ENCODE measurements at regions not wholly inside any gene's neighbourhood (a gene's known extent, or its start where the extent isn't known, plus 50 kb on each side); places are given as distances from the start of the nearest gene placed in this dataset.
A peak's percentile ranks its signal among the peaks of the same experiment; 100 is the strongest.
"Not testable (repeated sequence)": the region's sequence is repeated elsewhere in the genome, so short reads cannot be mapped to it uniquely, and the experiment has no call there.

DNA sequence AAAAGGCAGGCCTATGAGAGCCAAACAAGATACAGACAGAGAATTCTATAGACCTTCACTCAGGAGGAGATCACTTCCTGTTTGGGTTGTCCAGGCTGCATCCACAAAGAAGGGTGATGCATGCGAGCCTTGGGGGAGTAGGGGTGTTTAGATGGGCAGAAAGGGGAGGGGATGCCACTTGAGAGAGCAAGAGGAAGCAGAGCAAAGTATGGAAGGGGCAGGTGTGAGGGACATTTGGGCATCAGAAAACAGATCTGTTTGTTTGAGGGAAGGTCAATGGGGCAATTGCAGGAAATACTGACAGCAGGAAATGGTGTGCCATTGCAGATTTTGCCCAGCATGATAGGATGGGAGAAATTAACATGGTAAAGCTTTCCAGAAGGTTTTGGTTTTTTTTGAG, 146.4 kb upstream of the FOXN3 start:
- no peak for DNase-seq

DNA sequence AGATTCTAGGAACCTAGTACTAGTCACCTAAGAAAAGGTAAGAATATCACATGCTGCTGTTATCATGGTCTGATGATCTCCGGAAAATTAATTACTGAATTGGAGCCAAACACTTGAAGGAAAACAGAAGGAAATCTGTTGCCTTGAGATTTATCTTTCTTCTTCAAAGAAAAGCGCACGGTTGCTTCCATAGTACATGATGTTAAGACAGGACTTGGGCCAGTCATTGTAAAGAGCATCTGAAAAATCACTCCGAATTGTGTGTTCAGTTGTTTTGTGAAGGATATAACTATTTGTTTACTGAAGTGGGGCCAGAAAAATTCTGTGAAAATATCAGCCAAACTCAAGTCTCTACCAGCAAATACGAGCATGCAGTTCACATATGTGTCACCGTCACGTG, 134.9 kb upstream of the FOXN3 start:
- no peak for DNase-seq

DNA sequence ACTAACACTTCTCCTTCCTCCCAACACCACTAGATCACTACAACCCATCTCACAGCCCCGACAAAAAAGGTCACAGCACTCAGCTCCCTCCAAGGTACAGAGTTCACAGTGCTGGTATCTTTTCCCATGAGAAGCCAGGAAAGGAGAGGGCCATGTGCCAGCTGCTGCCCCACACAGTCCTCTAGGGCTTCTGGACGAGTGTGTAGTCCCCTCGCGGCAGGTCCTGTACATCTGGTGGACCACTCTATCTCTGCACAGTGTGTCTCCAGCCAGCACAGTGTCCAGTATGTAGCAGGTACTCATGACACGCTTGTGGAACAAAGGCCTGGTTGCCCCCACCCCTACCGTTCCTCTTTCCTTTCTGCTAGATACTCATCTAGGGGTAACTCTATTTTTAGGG, 134.4 kb upstream of the FOXN3 start:
- DNase-seq = no peak

DNA sequence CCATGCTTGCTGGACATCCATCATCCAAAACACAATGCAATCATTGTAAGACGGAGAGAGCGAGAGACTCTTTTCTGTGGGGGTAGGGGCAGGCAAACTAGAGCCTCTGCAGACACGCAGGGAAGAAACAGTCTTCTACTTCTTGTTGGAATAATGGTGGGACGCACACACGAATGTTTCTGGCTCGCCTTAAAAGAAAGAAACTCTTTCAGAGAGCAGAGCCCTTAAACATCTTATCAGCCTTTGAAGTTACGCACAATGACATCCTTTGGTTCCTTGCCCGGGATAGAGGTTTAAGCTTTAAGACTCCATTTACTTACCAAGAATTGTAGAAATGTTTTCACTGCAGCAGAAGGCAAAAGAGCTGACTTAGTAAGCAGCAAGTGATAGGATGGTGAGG, 133.8 kb upstream of the FOXN3 start:
- DNase-seq = no peak

DNA sequence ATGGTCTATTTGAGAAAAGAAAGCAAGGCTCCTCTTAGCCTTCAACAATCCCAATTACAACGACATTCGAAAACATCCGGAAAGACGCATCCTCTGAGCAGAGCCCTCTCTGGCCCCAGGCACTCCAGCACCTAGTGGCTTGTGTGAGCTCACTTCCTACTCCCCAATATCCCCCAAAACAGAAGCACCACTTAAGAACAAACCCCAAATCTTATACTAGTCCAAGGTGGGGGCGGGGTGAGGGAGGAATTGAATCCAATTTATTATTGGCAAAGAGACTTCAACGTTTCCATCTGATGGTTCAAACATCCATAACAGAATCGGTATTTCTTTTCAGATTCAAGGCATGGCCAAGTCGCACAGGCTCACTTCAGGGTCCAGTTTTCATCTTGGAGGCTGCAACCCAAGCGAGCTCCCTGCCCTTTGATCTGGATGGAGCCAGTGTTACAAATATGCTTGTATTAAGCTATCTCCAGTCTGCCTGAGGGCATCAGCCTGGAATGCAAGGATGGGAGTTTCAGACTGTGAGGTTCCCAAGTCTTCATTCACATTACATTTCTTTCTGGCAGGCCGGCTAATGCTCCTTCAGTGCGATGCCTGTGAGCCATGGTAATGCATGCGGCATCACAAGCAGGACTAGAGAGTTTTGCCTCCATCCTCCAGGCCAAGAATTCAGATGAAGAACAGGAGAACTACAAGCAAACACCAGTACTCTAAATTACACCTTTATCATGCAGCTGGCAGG, 132.5 kb upstream of the FOXN3 start:
- no peak for DNase-seq

DNA sequence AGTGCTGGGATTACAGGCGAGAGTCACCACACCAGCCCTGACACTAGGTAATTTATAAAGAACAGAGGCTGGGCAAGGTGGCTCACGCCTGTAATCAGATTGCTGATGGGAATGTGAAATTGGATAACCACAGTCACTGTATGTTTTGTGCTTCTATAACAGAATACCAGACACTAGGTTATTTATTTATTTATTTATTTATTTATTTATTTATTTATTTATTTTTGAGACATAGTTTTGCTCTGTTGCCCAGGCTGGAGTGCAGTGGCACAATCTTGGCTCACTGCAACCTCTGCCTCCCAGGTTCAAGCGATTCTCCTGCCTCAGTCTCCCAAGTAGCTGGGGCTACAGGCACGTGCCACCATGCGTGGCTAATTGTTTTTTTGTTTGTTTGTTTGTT, 130.0 kb upstream of the FOXN3 start:
- DNase-seq = not testable (repeated sequence)

DNA sequence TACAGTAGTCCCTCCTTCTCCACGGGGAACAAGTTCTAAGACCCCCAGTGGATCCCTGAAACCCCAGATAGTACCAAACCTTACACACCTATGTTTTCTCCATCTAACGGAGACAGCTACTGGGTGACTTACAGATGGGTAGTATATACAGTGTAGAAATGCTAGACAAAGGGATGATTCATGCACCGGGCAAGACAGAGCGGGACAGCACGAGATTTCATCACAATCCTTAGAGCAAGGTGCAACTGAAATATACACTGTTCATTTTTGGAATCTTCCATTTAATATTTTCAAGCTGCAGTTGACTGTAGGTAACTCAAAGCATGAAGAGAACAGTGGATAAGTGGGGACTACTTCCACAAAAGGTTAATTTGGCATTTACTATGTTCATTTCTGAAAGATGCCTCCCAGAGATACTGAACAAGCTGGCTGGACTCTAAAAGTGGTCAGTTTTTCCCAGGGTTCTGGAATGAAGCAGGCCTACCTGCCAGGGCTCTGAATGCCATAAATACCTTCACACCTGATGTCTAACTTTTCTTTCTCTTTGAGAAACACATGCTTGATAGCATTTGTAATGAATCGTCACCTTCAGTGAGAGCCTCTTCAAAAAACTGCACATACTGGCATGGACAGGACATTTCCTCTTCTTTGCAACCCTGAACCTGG, 127.7 kb upstream of the FOXN3 start:
- no peak for DNase-seq

DNA sequence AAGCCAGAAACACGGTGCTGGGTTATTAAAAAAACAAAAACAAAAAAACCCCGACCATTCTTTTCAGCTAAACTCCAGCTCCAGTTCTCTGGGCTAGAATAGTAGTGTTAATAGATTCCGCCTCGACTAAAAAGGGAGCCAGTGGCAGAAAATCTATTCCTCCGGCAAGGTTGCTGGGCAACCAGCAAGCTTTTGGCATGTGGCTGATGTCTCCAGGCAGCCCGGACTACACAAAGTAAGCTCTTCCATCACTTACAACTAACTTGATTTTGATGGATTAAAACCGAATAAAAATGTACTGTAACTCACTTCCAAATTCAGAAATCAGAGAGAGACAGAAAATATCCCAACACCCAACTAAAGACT, 126.4 kb upstream of the FOXN3 start:
- no peak for DNase-seq

DNA sequence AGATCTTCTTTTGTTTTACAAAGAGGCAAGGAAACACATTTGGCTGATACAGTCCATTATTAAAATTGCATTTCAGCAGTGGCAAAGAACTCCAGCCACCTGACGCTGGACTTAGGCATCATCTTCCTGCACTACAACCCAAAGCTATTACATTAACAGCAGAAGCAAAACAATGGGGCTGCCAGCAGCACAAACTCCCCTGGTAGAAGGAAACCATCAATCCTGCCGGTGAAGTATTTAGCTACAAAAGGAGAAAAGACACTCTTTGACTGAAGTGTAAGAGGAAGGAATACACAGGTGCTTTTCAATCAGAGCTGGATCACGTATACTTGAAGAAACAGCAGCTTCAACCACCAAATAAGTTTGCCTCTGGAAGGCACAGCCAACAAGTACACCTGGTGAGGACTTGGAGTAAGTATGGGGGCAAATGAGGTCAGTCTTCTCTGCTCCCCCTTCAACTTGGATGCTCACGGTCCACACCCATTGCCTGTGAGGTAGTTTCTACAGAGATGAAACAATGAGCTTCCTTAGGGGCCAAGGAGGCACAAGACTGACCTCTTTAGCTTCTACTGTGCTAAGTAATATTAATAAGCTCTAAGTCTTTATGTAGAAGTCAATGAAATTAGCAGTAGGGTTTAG, 125.9 kb upstream of the FOXN3 start:
- peak; percentile 24 for DNase-seq

DNA sequence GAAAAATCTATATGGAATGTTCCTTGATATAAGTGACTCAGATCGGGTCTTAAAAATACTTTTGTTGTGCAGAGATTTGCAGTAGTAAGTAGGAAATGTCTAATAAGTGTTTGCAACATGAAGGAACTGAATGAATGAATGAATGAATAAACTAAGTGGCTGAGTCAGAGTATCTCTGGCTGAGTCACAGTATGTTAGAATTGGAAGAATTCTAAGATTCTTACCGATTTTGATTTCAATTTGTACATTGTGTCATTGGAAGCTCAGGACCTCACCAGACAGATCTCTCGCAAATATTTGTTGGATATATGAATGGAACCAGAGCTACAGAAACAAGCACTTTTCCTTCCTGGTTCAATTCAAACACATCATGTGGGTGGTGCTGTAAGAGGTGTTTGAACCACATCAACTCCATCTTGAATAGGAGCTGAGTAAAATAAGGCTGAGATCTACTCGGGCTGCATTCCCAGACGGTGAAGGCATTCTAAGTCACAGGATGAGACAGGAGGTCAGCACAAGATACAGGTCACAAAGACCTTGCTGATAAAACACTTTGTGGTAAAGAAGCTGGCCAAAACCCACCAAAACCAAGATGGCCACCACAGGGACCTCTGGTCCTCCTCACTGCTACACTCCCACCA, 123.9 kb upstream of the FOXN3 start:
- no peak for DNase-seq

DNA sequence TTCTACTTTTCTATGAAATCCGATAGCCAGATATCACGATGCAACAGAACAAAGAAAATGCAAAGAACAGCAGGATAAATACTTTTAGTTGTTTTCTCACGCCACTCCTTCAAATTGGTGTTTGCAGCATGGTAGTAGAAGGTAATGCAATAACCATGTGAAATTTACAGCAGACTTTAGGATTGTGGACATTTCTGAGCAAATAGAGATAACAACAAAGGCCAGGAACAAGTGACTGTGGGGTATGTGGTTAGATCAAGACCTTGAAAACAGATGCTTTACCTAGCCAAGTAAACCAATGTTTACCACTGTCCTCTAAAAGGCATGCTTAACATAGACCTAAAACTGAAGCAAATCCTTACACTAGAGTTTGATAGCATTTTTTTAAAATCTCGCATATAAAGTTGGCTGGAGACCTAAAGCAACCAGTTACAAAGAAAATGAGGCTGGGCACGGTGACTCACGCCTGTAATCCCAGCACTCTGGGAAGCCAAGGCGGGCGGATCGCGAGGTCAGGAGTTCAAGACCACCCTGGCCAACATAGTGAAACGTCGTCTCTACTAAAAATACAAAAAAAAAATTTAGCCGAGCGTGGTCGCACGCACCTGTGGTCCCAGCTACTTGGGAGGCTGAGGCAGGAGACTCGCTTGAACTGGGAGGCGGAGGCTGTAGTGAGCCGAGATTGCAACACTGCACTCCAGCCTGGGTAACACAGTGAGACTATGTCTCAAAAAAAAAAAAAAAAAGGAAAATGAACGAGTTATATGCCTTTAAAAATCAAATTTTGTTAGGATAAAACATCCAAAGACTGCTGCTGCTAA, 123.2 kb upstream of the FOXN3 start:
- DNase-seq = no peak

DNA sequence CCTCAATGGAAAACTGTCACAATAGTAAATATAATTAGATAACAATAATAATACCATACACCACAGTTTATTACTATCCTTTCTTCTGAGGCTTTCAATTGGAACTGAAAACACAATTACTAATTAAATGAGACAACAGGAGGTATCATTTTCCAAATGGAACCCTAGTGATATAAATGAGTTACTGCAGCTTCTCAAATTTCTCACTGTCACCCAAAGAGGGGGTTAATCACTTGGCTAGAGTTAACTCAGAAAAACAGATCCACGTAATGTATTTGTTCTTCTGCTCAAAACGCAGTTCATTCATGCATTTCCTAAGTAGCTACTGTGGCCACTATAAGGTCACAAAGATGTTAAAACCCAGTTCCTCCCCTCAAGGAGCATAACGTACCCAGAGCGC, 120.9 kb upstream of the FOXN3 start:
- DNase-seq = no peak

DNA sequence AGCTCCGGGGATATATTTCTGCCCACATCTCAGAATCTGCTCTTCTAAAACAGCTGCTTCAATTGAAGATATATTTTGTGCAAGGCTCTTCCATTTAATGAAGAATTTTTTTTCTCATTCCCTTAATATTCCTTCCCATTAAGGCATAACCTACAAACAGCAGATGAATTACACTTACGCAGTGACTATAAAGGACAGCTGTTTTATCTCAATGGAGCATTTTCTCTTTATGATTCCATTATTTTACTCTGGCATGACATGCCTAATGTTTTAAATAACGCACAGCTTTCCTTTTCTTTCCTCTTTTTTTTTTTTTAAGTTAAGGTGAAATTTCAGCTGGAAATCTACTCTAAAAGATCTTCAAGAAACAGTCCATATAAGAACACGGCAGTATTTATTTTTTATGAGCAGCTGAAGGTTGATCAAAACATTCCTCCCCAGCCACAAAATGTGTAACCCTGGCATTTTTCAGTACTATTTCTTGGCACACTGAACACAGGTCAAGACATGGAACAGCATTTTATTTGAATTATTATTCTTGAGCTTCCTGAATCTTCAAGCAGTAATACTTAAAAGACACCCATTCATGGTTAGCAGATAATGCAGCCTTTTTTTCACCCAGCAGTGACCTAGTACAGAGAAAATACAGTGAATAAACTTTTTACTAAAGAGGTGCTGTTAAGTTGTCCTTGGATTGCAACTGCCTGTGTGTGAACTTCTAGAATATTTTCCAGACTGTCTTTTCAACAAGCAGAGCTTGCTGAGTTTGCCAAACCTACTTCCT, 118.1 kb upstream of the FOXN3 start:
- DNase-seq = no peak

DNA sequence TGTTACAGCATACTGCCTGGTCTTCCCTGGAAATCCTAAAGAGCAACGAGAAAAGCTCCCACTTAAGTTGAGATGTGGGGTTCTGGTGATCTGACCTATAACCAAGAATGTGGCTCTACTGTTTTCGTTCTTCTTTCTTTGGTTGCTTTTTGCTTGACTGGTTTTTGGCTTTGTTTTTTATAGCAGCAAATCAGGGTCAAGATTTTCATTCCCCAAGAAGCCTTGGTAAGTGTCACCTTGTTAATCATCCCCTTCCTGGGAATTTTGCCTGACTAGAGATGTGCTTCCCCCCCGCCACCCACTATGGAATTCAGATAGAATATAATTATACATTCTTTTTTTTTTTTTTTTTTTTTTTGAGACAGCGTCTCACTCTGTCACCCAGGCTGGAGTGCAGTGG, 116.7 kb upstream of the FOXN3 start:
- no peak for DNase-seq

DNA sequence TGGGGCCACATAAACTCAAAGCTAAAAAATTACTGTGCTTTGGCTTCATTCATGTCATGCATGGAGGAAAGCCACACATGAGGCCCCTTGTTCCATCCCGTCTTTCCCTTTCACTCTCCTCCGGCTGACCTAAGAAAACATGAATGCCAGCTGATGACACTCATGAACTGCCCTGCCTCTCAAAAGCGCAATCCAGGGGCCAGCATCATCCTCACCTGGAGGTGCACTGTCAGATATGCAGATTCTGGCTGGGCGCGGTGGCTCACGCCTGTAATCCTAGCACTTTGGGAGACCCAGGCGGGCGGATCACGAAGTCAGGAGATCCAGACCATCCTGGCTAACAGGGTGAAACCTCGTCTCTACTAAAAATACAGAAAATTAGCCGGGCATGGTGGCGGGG, 116.1 kb upstream of the FOXN3 start:
- no peak for DNase-seq

DNA sequence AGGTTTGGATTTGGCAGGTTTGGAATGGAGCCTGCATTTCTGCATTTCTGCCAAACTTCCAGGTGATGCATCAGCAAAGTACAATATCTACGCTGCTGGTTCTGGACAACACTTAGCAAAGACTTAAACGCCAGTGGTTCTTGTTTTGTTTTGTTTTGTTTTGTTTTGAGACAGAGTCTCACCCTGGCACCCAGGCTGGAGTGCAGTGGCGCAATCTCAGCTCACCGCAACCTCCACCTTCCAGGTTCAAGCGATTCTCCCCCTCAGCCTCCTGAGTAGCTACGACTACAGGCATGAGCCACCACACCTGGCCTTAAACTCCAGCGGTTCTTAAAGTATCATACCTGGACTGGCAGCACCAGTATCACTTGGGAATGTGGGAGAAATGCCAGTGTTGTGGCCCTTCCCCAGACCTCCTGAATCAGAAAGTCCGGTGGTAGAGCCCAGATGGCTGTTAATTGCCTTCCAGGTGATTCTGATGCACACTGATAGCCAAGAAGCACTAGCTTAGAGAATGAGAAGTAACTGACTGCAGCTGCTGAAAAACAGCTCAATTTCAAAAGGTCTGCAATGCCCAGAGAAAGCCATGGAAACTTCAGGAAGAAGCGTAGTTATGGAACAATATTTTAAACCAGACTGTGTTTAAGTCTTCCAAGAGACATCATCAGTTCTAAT, 114.8 kb upstream of the FOXN3 start:
- no peak for DNase-seq

DNA sequence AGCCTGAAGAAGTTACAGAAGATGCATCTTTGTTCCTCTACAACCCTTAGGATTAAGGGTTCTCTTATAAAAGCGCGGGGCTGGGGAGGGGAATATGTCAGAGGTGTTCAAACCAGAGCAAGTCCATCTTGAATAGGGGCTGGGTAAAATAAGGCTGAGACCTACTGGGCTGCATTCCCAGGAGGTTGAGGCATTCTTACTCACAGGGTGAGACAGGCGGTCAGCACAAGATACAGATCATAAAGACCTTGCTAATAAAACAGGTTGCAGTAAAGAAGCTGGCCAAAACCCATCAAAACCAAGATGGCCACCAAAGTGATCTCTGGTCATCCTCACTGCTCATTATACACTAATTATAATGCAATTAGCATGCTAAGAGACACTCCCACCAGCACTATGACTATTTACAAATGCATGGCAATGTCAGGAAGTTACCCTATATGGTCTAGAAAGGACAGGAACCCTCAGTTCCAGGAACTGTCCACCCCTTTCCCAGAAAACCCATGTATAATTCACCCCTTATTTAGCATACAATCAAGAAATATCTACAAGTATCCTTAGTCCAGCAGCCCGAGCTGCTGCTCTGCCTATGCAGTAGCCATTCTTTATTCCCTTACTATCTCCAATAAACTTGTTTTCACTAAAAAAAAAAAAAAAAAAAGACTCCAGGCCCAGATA, 108.1 kb upstream of the FOXN3 start:
- DNase-seq = no peak

DNA sequence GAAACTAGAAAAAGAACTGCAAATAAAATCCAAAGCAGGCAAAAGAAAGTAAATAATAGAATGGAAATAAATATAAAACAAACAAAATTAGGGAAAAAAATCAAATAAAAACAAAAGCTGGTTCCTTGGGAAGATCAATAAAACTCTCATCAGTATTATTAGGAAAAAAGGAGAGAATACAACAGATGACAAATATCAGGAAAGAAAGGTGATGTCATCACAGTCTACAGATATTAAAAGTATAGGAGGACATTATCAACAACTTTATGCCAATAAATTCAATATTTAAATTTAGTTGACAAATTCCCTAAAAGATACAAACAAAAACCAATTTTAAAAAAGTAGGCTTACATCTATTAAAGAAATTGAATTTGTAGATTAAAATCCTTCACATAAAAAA, 107.4 kb upstream of the FOXN3 start:
- DNase-seq = no peak

DNA sequence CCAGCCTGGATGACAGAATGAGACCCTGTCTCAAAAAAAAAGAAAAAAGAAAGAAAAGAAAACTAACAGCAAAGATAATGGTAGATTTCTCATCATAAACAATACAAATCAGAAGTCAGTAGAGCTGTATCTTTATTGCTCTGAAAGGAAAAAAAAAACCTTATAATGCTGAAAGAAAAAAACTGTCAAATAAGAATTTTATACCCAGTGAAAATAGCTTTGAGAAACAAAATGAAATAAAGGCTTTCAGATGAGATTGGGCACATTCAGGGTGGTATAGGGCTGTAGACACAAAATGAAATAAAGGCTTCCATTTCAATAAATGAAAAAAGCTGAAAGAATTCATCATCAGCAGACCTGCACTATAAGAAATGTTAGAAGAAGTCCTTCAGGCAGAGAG, 105.0 kb upstream of the FOXN3 start:
- DNase-seq = no peak

DNA sequence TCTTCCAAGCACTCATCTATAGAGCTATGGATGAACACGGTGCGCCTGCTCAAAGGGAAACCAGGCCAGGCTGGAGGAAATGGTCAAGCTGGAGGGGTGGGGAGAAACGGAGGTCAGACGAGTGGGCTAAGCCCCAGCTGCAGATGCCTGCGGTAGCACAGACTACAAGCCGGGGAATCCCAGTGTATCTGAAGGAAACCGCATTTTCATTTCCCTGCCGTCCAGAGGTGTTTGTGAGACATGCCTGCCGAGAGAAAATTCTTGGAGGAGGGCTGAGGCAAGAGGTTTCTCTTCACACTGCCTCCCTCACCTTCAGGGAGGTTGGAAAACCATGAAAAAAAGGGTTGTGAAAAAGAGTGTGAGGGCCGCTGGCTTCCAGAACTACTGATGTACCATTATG, 102.0 kb upstream of the FOXN3 start:
- no peak for DNase-seq

DNA sequence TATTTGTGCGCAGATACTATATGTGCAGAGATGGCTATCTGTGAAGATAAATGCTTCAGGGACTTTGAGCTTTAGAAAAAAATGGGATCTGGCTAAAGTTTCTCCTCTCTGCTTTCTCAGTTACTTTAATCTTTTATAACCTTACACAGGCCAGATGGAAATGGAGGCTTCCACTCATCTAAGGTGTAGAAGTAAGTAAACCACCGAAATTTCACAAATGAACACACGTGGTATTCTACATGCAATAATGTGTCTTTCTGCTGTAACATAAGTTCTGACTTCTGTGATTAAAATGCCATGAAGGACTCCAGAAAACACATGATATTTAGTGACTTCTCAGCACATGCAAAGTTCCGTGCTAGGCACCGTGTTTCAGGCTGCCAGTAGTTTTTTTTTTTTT, 99.1 kb upstream of the FOXN3 start:
- no peak for DNase-seq

All from DMS79 (cell line).